Upper lobe of right lung (tissue), 1 donor: ENCODE measurements at regions not wholly inside any gene's neighbourhood (a gene's known extent, or its start where the extent isn't known, plus 50 kb on each side); places are given as distances from the start of the nearest gene placed in this dataset.

ENCODE experiments used
- ATAC-seq: fragments of 200-7000 bp; cut with Tn5 transposase; one replicate; pipeline ENCODE4 v1.9.1; 2020; ENCODE audit warnings: mild to moderate bottlenecking, moderate library complexity
- DNase-seq: peaks from one replicate; pipeline ENCODE4 v3.0.0-alpha.2; 2020
- H3K27ac ChIP-seq: fragments of 200-600 bp; one replicate; pipeline ENCODE4 v1.8.0; 2022
- H3K27me3 ChIP-seq: fragments of 200-600 bp; one replicate; pipeline ENCODE4 v1.8.0; 2022; ENCODE audit warnings: mild to moderate bottlenecking
- H3K36me3 ChIP-seq: fragments of 200-600 bp; one replicate; pipeline ENCODE4 v1.8.0; 2022
- H3K4me1 ChIP-seq: fragments of 200-600 bp; one replicate; pipeline ENCODE4 v1.8.0; 2022
- H3K4me3 ChIP-seq: fragments of 200-600 bp; one replicate; pipeline ENCODE4 v1.8.0; 2022; ENCODE audit warnings: mild to moderate bottlenecking
- H3K9me3 ChIP-seq: fragments of 200-600 bp; one replicate; pipeline ENCODE4 v1.8.0; 2022
- CTCF ChIP-seq: fragments of 200-600 bp; IDR thresholded peaks from one replicate; pipeline ENCODE4 v1.8.0; 2022; ENCODE audit warnings: antibody characterized with exemption
- intact Hi-C: fragments of 100-400 bp; cut with DNase I; formaldehyde crosslinking; loops from one replicate; pipeline ENCODE4 v1.11.0; 2022
- donor health status: DM: no; HTN: yes; CAD: no; lungs with severe emphysema.

- Histone ChIP-seq H3K4me3 (no peak overlapping the region), H3K27me3 (no peaks in the 10 kb centered on the region), H3K9me3 (peaks cover 8% of the 10 kb centered on the region), H3K36me3 (no peaks in the 10 kb centered on the region), H3K4me1 (no peaks in the 10 kb centered on the region), H3K27ac (no peak overlapping the region)
- intact Hi-C loops, result no loop called here
- no peak for DNase-seq
- TF ChIP-seq CTCF, result no peak
- no peak for ATAC-seq
Observed at GRCh38 chr1:5373281-5373680, 618.9 kb downstream of the NPHP4 start.

GRCh38 chr1:5371270-5371669 is 621.0 kb downstream of the NPHP4 start:
- Histone ChIP-seq H3K27me3 (peaks cover 5% of the 10 kb centered on the region), H3K27ac (no peak overlapping the region), H3K9me3 (peaks cover 8% of the 10 kb centered on the region), H3K4me1 (no peaks in the 10 kb centered on the region), H3K4me3 (no peak overlapping the region), H3K36me3 (no peaks in the 10 kb centered on the region)
- intact Hi-C loops, result no loop called here
- DNase-seq (no peak), ATAC-seq (no peak)
- TF ChIP-seq CTCF, result no peak

GRCh38 chr1:5370311-5370710 is 621.9 kb downstream of the NPHP4 start:
- Histone ChIP-seq H3K36me3 (no peaks in the 10 kb centered on the region), H3K27me3 (peaks cover 5% of the 10 kb centered on the region), H3K4me1 (no peaks in the 10 kb centered on the region), H3K9me3 (peaks cover 8% of the 10 kb centered on the region), H3K27ac (no peak overlapping the region), H3K4me3 (no peak overlapping the region)
- ATAC-seq, result no peak
- no peak for TF ChIP-seq CTCF
- no peak for DNase-seq
- intact Hi-C loops, result no loop called here

- ATAC-seq, result no peak
- no peak overlapping the region for H3K4me3 ChIP-seq
- H3K4me1 ChIP-seq, result no peaks in the 10 kb centered on the region
- peaks cover 5% of the 10 kb centered on the region for H3K27me3 ChIP-seq
- intact Hi-C loops, result no loop called here
- no peaks in the 10 kb centered on the region for H3K36me3 ChIP-seq
- no peak for TF ChIP-seq CTCF
- peaks cover 8% of the 10 kb centered on the region for H3K9me3 ChIP-seq
- DNase-seq, result no peak
- no peak overlapping the region for H3K27ac ChIP-seq
Observed at GRCh38 chr1:5369223-5369622, 623.0 kb downstream of the NPHP4 start.

- H3K9me3 ChIP-seq, result peaks cover 2% of the 10 kb centered on the region
- no peaks in the 10 kb centered on the region for H3K36me3 ChIP-seq
- no peak for TF ChIP-seq CTCF
- intact Hi-C loops, result no loop called here
- H3K27me3 ChIP-seq, result peaks cover 5% of the 10 kb centered on the region
- DNase-seq, result no peak
- no peak overlapping the region for H3K4me3 ChIP-seq
- H3K4me1 ChIP-seq, result no peaks in the 10 kb centered on the region
- no peak overlapping the region for H3K27ac ChIP-seq
- ATAC-seq, result no peak
Observed at GRCh38 chr1:5368201-5368600, 624.0 kb downstream of the NPHP4 start.

GRCh38 chr1:5367306-5367705 is 624.9 kb downstream of the NPHP4 start:
- Histone ChIP-seq H3K4me3 (no peak overlapping the region), H3K9me3 (no peaks in the 10 kb centered on the region), H3K4me1 (no peaks in the 10 kb centered on the region), H3K27me3 (peaks cover 9% of the 10 kb centered on the region), H3K27ac (no peak overlapping the region), H3K36me3 (no peaks in the 10 kb centered on the region)
- intact Hi-C loops, result no loop called here
- no peak for DNase-seq
- no peak for ATAC-seq
- TF ChIP-seq CTCF, result no peak
